ENCODE measurements at regions not wholly inside any gene's neighbourhood (a gene's known extent, or its start where the extent isn't known, plus 50 kb on each side); places are given as distances from the start of the nearest gene placed in this dataset.

DNA sequence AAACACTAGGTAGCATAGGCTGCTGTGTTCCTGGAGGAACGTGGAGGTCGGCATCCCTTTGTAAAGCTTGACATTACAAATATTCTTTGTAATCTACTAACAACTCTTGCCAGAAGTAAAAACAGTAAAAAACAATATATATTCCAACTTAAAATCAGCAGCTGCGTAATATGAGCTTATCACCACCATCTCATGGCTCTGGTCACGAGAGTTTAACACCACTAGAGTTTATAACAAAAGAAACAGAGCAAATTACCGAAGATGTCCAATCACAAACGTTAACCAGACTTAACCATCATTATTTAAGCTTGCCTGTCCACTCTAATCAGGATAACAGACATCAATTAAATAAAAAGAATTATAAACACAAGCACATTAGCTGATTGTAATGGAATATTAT lies 236.7 kb downstream of the PCDH7 start:
- TF ChIP-seq EZH2phosphoT487 (IDR thresholded peaks at IDR 0.05) = no peak
- TF ChIP-seq CTCF (IDR thresholded peaks at IDR 0.05) = no peak
- TF ChIP-seq EZH2 (IDR thresholded peaks at IDR 0.05) = no peak

All from neural progenitor cell (in vitro differentiated cells).